Neural cell (in vitro differentiated cells): ENCODE measurements at regions not wholly inside any gene's neighbourhood (a gene's known extent, or its start where the extent isn't known, plus 50 kb on each side); places are given as distances from the start of the nearest gene placed in this dataset.

ENCODE experiments used
- H2AFZ ChIP-seq: fragments of 200-600, 300-800 bp; sonication (generic), shearing (Covaris generic); 2 replicates; pipeline ENCODE4 v1.6.0; 2014; ENCODE audit warnings: low read depth, mild to moderate bottlenecking, antibody characterized with exemption, low read length, moderate library complexity
- H3F3A ChIP-seq: fragments of 200-600 bp; shearing (Covaris generic); 2 replicates; pipeline ENCODE4 v1.6.1; 2016; ENCODE audit warnings: mild to moderate bottlenecking, moderate library complexity, mixed read lengths, antibody characterized with exemption, low read length; ENCODE audit not compliant: insufficient read depth, poor library complexity, severe bottlenecking
- H3K27ac ChIP-seq: fragments of 200-600, 300-800 bp; sonication (generic), shearing (Covaris generic); 2 replicates; pipeline ENCODE4 v1.5.1; 2014; ENCODE audit warnings: mild to moderate bottlenecking, low read length, moderate library complexity
- H3K27me3 ChIP-seq: fragments of 300-800, 200-600 bp; sonication (generic), shearing (Covaris generic); 2 replicates; pipeline ENCODE4 v1.6.0; 2014; ENCODE audit warnings: mild to moderate bottlenecking, low read depth, low read length, moderate library complexity; ENCODE audit not compliant: insufficient read depth
- H3K36me3 ChIP-seq: fragments of 300-800, 200-600 bp; sonication (generic), shearing (Covaris generic); 2 replicates; pipeline ENCODE4 v1.5.1; 2014; ENCODE audit warnings: mild to moderate bottlenecking, antibody characterized with exemption, low read length, moderate library complexity; ENCODE audit not compliant: insufficient read depth
- H3K4me2 ChIP-seq: fragments of 300-800, 200-600 bp; sonication (generic), shearing (Covaris generic); 2 replicates; pipeline ENCODE4 v1.6.0; 2014; ENCODE audit warnings: mild to moderate bottlenecking, low read length
- H3K4me3 ChIP-seq: fragments of 300-800, 200-600 bp; sonication (generic), shearing (Covaris generic); 2 replicates; pipeline ENCODE4 v1.5.1; 2014; ENCODE audit warnings: mild to moderate bottlenecking, low read length, moderate library complexity
- H3K79me2 ChIP-seq: fragments of 200-600 bp; shearing (Covaris generic); replicated peaks from 2 replicates; pipeline ENCODE4 v1.6.0; 2014; ENCODE audit warnings: mild to moderate bottlenecking, low read length, moderate library complexity; ENCODE audit not compliant: insufficient read depth
- H3K9ac ChIP-seq: fragments of 300-800, 200-600 bp; sonication (generic), shearing (Covaris generic); 2 replicates; pipeline ENCODE4 v1.6.1; 2016; ENCODE audit warnings: mild to moderate bottlenecking, low read length, mixed read lengths
- H3K9me2 ChIP-seq: fragments of 200-600 bp; shearing (Covaris generic); 2 replicates; pipeline ENCODE4 v1.6.1; 2016; ENCODE audit warnings: mild to moderate bottlenecking, low read length, mixed read lengths; ENCODE audit not compliant: insufficient read depth
- H3K9me3 ChIP-seq: fragments of 200-600, 300-800 bp; sonication (generic), shearing (Covaris generic); 2 replicates; pipeline ENCODE4 v1.6.1; 2016; ENCODE audit warnings: mild to moderate bottlenecking, mixed run types, low read length, moderate library complexity, mixed read lengths
- H4K20me1 ChIP-seq: fragments of 200-600 bp; shearing (Covaris generic); 2 replicates; pipeline ENCODE4 v1.6.1; 2016; ENCODE audit warnings: mild to moderate bottlenecking, mixed run types; ENCODE audit not compliant: insufficient read depth
- CTCF ChIP-seq: fragments of 450-650 bp; IDR thresholded peaks from 2 replicates; pipeline ENCODE4 v1.5.1; 2014; ENCODE audit warnings: antibody characterized with exemption, mild to moderate bottlenecking, moderate library complexity; ENCODE audit not compliant: poor library complexity, severe bottlenecking
- EP300 ChIP-seq: fragments of 450-650 bp; conservative IDR thresholded peaks from 2 replicates; pipeline ENCODE4 v1.6.1; 2014; ENCODE audit warnings: antibody characterized with exemption, mild to moderate bottlenecking, moderate library complexity; ENCODE audit not compliant: poor library complexity, severe bottlenecking
- EZH2 ChIP-seq: fragments of 200-600, 300-800 bp; shearing (Covaris generic), sonication (generic); IDR thresholded peaks from 2 replicates; pipeline ENCODE4 v1.6.1; 2014; ENCODE audit warnings: antibody characterized with exemption, low read length, borderline replicate concordance, mild to moderate bottlenecking; ENCODE audit not compliant: insufficient read depth, poor library complexity, severe bottlenecking
- MXI1 ChIP-seq: fragments of 450-650 bp; conservative IDR thresholded peaks from 2 replicates; pipeline ENCODE4 v1.6.1; 2014; ENCODE audit warnings: antibody characterized with exemption, mild to moderate bottlenecking; ENCODE audit not compliant: poor library complexity, severe bottlenecking
- POLR2AphosphoS5 ChIP-seq: IDR thresholded peaks from 2 replicates; pipeline ENCODE4 v1.6.1; 2012
- RAD21 ChIP-seq: fragments of 450-650 bp; conservative IDR thresholded peaks from 2 replicates; pipeline ENCODE4 v1.6.1; 2014; ENCODE audit warnings: antibody characterized with exemption, mild to moderate bottlenecking, moderate library complexity
- REST ChIP-seq: IDR thresholded peaks from 2 replicates; pipeline ENCODE4 v1.6.1; 2012; ENCODE audit warnings: borderline replicate concordance
- SMC3 ChIP-seq: fragments of 450-650 bp; conservative IDR thresholded peaks from 2 replicates; pipeline ENCODE4 v1.6.1; 2014; ENCODE audit warnings: antibody characterized with exemption, mild to moderate bottlenecking, moderate library complexity; ENCODE audit not compliant: poor library complexity
- TAF1 ChIP-seq: IDR thresholded peaks from 2 replicates; pipeline ENCODE4 v1.6.1; 2012; ENCODE audit warnings: low read depth

- no peak overlapping the region for H3K4me2 ChIP-seq
- H3K9me3 ChIP-seq = no peaks in the 10 kb centered on the region
- H3K27me3 ChIP-seq = no peaks in the 10 kb centered on the region
- no peak overlapping the region for H3K9ac ChIP-seq
- H3K27ac ChIP-seq = no peak overlapping the region
- H3F3A ChIP-seq = no peaks in the 10 kb centered on the region
- no peak overlapping the region for H2AFZ ChIP-seq
- H4K20me1 ChIP-seq = no peaks in the 10 kb centered on the region
- no peak overlapping the region for H3K4me3 ChIP-seq
- no peaks in the 10 kb centered on the region for H3K9me2 ChIP-seq
- no peaks in the 10 kb centered on the region for H3K79me2 ChIP-seq
- TF ChIP-seq EP300 (no peak), EZH2 (no peak), RAD21 (no peak), CTCF (no peak), TAF1 (no peak), MXI1 (no peak), SMC3 (no peak)
- no peaks in the 10 kb centered on the region for H3K36me3 ChIP-seq
Measured at GRCh38 chr3:101081999-101082398, 88.8 kb upstream of the ABI3BP start.

GRCh38 chr3:101081446-101081845 is 88.2 kb upstream of the ABI3BP start:
- H2AFZ ChIP-seq = no peak overlapping the region
- no peak overlapping the region for H3K27ac ChIP-seq
- H3K9me2 ChIP-seq = no peaks in the 10 kb centered on the region
- no peak overlapping the region for H3K4me2 ChIP-seq
- H3K27me3 ChIP-seq = no peaks in the 10 kb centered on the region
- H3K79me2 ChIP-seq = no peaks in the 10 kb centered on the region
- TF ChIP-seq MXI1 = no peak
- TF ChIP-seq RAD21 = no peak
- TF ChIP-seq TAF1 = no peak
- TF ChIP-seq CTCF = no peak
- TF ChIP-seq EZH2 = no peak
- TF ChIP-seq EP300 = no peak
- no peak for TF ChIP-seq SMC3
- TF ChIP-seq POLR2AphosphoS5 = no peak
- TF ChIP-seq REST = no peak
- no peaks in the 10 kb centered on the region for H3F3A ChIP-seq
- no peaks in the 10 kb centered on the region for H4K20me1 ChIP-seq
- H3K36me3 ChIP-seq = no peaks in the 10 kb centered on the region
- H3K9me3 ChIP-seq = no peaks in the 10 kb centered on the region
- no peak overlapping the region for H3K4me3 ChIP-seq
- no peak overlapping the region for H3K9ac ChIP-seq
